Stomach (tissue), 8 donors: ENCODE measurements at regions not wholly inside any gene's neighbourhood (a gene's known extent, or its start where the extent isn't known, plus 50 kb on each side); places are given as distances from the start of the nearest gene placed in this dataset.
A peak's percentile ranks its signal among the peaks of the same experiment; 100 is the strongest.

ENCODE experiments used
- DNase-seq, 2 donors: peaks; one replicate each; pipeline versions ENCODE4 v3.0.0 to v3.0.0-alpha.2; 2013 to 2019
- H3K27ac ChIP-seq, 5 donors: fragments of 200-600 bp in 4 of 5; sonication (generic) in 4 of 5; one replicate each; pipeline ENCODE4 v1.5.1; 2013 to 2019; ENCODE audit warnings: mild to moderate bottlenecking in 1 of 5, moderate library complexity in 1 of 5
- H3K27me3 ChIP-seq, 3 donors: fragments of 200-600 bp; sonication (generic); one replicate each; pipeline ENCODE4 v1.5.1; 2017 to 2019; ENCODE audit warnings: mixed run types in 1 of 3
- H3K36me3 ChIP-seq, 4 donors: fragments of 200-600 bp; sonication (generic); 1 replicate in 3 of 4; 2 replicates in 1 of 4; pipeline ENCODE4 v1.5.1; 2016 to 2019
- H3K4me1 ChIP-seq, 4 donors: fragments of 200-600 bp; sonication (generic); one replicate each; pipeline ENCODE4 v1.5.1; 2016 to 2019
- H3K4me3 ChIP-seq, 4 donors: fragments of 200-600 bp; sonication (generic) in 3 of 4; one replicate each; pipeline ENCODE4 v1.5.1; 2016 to 2019; ENCODE audit warnings: mild to moderate bottlenecking in 1 of 4
- H3K9me3 ChIP-seq, 4 donors: fragments of 200-600 bp; sonication (generic); one replicate each; pipeline ENCODE4 v1.5.1; 2016 to 2019
- CTCF ChIP-seq, 7 experiments: fragments of 450-650 bp in 4 of 7; fragments of 200-600 bp in 3 of 7; sonication (generic) in 3 of 7; IDR thresholded peaks; one replicate each; pipeline ENCODE4 v1.5.1; 2016 to 2019; ENCODE audit warnings: antibody characterized with exemption in 7 of 7, control low read depth in 2 of 7, mild to moderate bottlenecking in 1 of 7
- EP300 ChIP-seq: sonication (generic); formaldehyde crosslinking; IDR thresholded peaks from one replicate; pipeline ENCODE4 v1.6.1; 2017; ENCODE audit warnings: antibody characterized with exemption
- POLR2A ChIP-seq, 4 donors: fragments of 450-650 bp; IDR thresholded peaks; one replicate each; pipeline ENCODE4 v1.6.1; 2016; ENCODE audit warnings: antibody characterized with exemption in 4 of 4, control low read depth in 2 of 4, mild to moderate bottlenecking in 1 of 4, moderate library complexity in 1 of 4
- POLR2AphosphoS5 ChIP-seq, 3 donors: sonication (generic); formaldehyde crosslinking; IDR thresholded peaks; one replicate each; pipeline ENCODE4 v1.6.1; 2016; ENCODE audit warnings: antibody characterized with exemption in 3 of 3
- WGBS, 5 donors: extraction: QIAGEN DNeasy Blood & Tissue Kit in 3 of 5; methylation state at CpG; one replicate each; pipeline versions ENCODE4 v1.1.5 to v1.1.7; 2013 to 2018; 5-methylcytosine and 5-hydroxymethylcytosine counted together
- intact Hi-C: fragments of 100-400 bp; cut with DNase I; formaldehyde crosslinking; loops from one replicate; pipeline ENCODE4 v1.15.1; 2023; ENCODE audit warnings: low total_unique reads
- donor health status: healthy with polysubstance abuse.
- donor health status: Bipolar disorder and iron deficiency.
- donor health status: healthy.

- H3K36me3 ChIP-seq: no peaks in the 10 kb centered on the region
- intact Hi-C loops: no loop called here
- peak overlapping the region in 3 of 5 donors; percentile 36 to 66 (median 41) for H3K27ac ChIP-seq
- H3K9me3 ChIP-seq: no peaks in the 10 kb centered on the region
- H3K27me3 ChIP-seq: no peaks in the 10 kb centered on the region
- H3K4me3 ChIP-seq: peak overlapping the region in 2 of 4 donors; percentile 8 to 22
- peak in 1 of 2 donors; percentile 52 for DNase-seq
- 40 to 57% (median 44%) methylated on average over 7 of the region's 7 CpGs for WGBS, 5 donors
- peaks cover 0 to 13% (median 7%) of the 10 kb centered on the region in 4 donors for H3K4me1 ChIP-seq
- TF ChIP-seq CTCF (IDR thresholded peaks at IDR 0.05) (no peak), POLR2A (IDR thresholded peaks at IDR 0.05) (no peak)
These were observed 166.6 kb upstream of the TANK start for GRCh38 chr2:160993654-160994061.

- Histone ChIP-seq H3K36me3 (no peaks in the 10 kb centered on the region), H3K4me3 (peak overlapping the region in 3 of 4 donors; percentile 8 to 22 (median 19)), H3K9me3 (no peaks in the 10 kb centered on the region), H3K27ac (peak overlapping the region in 3 of 5 donors; percentile 36 to 66 (median 41)), H3K27me3 (no peaks in the 10 kb centered on the region), H3K4me1 (peaks cover 0 to 13% (median 7%) of the 10 kb centered on the region in 4 donors)
- DNase-seq: peak; percentile 71 to 94
- WGBS, 5 donors: 37 to 45% (median 42%) methylated on average over 16 of the region's 16 CpGs
- intact Hi-C loops: no loop called here
- TF ChIP-seq EP300 (no peak), POLR2AphosphoS5 (IDR thresholded peaks at IDR 0.05) (peak in 2 of 3 donors; percentile 37 to 62), CTCF (IDR thresholded peaks at IDR 0.05) (peak in 5 of 7 experiments; percentile 74 to 87 (median 79))
These were observed 165.9 kb upstream of the TANK start for GRCh38 chr2:160994141-160995002.

- TF ChIP-seq CTCF (IDR thresholded peaks at IDR 0.05): no peak
- no peak for TF ChIP-seq POLR2A (IDR thresholded peaks at IDR 0.05)
- TF ChIP-seq EP300: no peak
- TF ChIP-seq POLR2AphosphoS5 (IDR thresholded peaks at IDR 0.05): no peak
- Histone ChIP-seq H3K27me3 (no peaks in the 10 kb centered on the region), H3K4me1 (peaks cover 0 to 13% (median 7%) of the 10 kb centered on the region in 4 donors), H3K27ac (no peak overlapping the region), H3K36me3 (no peaks in the 10 kb centered on the region), H3K4me3 (no peak overlapping the region), H3K9me3 (no peaks in the 10 kb centered on the region)
- intact Hi-C loops: no loop called here
- 43 to 87% (median 74%) methylated on average over 1 of the region's 1 CpG for WGBS, 5 donors
- DNase-seq: no peak
These were observed 163.6 kb upstream of the TANK start for GRCh38 chr2:160996584-160996983.

- H3K4me3 ChIP-seq: no peak overlapping the region
- intact Hi-C loops: no loop called here
- WGBS, 5 donors: 59 to 75% (median 62%) methylated on average over 2 of the region's 2 CpGs
- H3K27ac ChIP-seq: no peak overlapping the region
- TF ChIP-seq CTCF (IDR thresholded peaks at IDR 0.05): no peak
- TF ChIP-seq POLR2AphosphoS5 (IDR thresholded peaks at IDR 0.05): no peak
- TF ChIP-seq POLR2A (IDR thresholded peaks at IDR 0.05): no peak
- no peak for TF ChIP-seq EP300
- H3K27me3 ChIP-seq: no peaks in the 10 kb centered on the region
- no peak for DNase-seq
- H3K9me3 ChIP-seq: no peaks in the 10 kb centered on the region
- H3K36me3 ChIP-seq: no peaks in the 10 kb centered on the region
- H3K4me1 ChIP-seq: no peaks in the 10 kb centered on the region
These were observed 155.8 kb upstream of the TANK start for GRCh38 chr2:161004379-161004778.
